COLO829 (cell line): ENCODE measurements at regions not wholly inside any gene's neighbourhood (a gene's known extent, or its start where the extent isn't known, plus 50 kb on each side); places are given as distances from the start of the nearest gene placed in this dataset.

Experiments used
- DNase-seq: peaks from one replicate; pipeline ENCODE4 v3.0.0; 2012; ENCODE audit warnings: low spot score

GRCh38 chr9:99437145-99437544 lies 215.1 kb downstream of the SEC61B start:
- no peak for DNase-seq

GRCh38 chr9:99438596-99438995 lies 216.5 kb downstream of the SEC61B start:
- DNase-seq, result no peak

- DNase-seq, result no peak
Measured at GRCh38 chr9:99441829-99442228, 219.7 kb downstream of the SEC61B start.

GRCh38 chr9:99445371-99445891 lies 223.3 kb downstream of the SEC61B start:
- DNase-seq, result peak; percentile 57

GRCh38 chr9:99445920-99446319 lies 223.8 kb downstream of the SEC61B start:
- no peak for DNase-seq

GRCh38 chr9:99447951-99448350 lies 225.9 kb downstream of the SEC61B start:
- DNase-seq, result no peak

GRCh38 chr9:99449726-99450125 lies 227.6 kb downstream of the SEC61B start:
- DNase-seq, result no peak

- no peak for DNase-seq
Measured at GRCh38 chr9:99451112-99451606, 229.1 kb downstream of the SEC61B start.

GRCh38 chr9:99457406-99457805 lies 235.3 kb downstream of the SEC61B start:
- no peak for DNase-seq

GRCh38 chr9:99457981-99458380 lies 235.9 kb downstream of the SEC61B start:
- no peak for DNase-seq

- no peak for DNase-seq
Measured at GRCh38 chr9:99459919-99460318, 237.8 kb downstream of the SEC61B start.

GRCh38 chr9:99463131-99463530 lies 241.0 kb downstream of the SEC61B start:
- no peak for DNase-seq

GRCh38 chr9:99464568-99464967 lies 242.5 kb downstream of the SEC61B start:
- DNase-seq, result no peak

GRCh38 chr9:99465231-99465907 lies 243.3 kb downstream of the SEC61B start:
- no peak for DNase-seq

GRCh38 chr9:99466104-99466503 lies 244.0 kb downstream of the SEC61B start:
- no peak for DNase-seq

- no peak for DNase-seq
Measured at GRCh38 chr9:99466781-99467180, 244.7 kb downstream of the SEC61B start.

- DNase-seq, result no peak
Measured at GRCh38 chr9:99471033-99471432, 249.0 kb downstream of the SEC61B start.

GRCh38 chr9:99472240-99472915 lies 250.3 kb downstream of the SEC61B start:
- no peak for DNase-seq

GRCh38 chr9:99472916-99473245 lies 250.8 kb downstream of the SEC61B start:
- DNase-seq, result no peak

GRCh38 chr9:99474186-99474585 lies 252.1 kb downstream of the SEC61B start:
- no peak for DNase-seq

GRCh38 chr9:99475401-99476065 lies 253.5 kb downstream of the SEC61B start:
- DNase-seq, result no peak

- DNase-seq, result no peak
Measured at GRCh38 chr9:99478469-99479027, 256.5 kb downstream of the SEC61B start.

- no peak for DNase-seq
Measured at GRCh38 chr9:99479929-99480328, 257.8 kb downstream of the SEC61B start.
